Liver (tissue), 8 donors: ENCODE measurements at regions not wholly inside any gene's neighbourhood (a gene's known extent, or its start where the extent isn't known, plus 50 kb on each side); places are given as distances from the start of the nearest gene placed in this dataset.
"Not testable (repeated sequence)": the region's sequence is repeated elsewhere in the genome, so short reads cannot be mapped to it uniquely, and the experiment has no call there.

ENCODE experiments used
- DNase-seq: peaks from one replicate; pipeline ENCODE4 v3.0.0-alpha.2; 2017; ENCODE audit warnings: low spot score
- H3K27ac ChIP-seq, 2 donors: one replicate each; pipeline ENCODE4 v1.7.0; 2013; ENCODE audit warnings: inconsistent platforms in 2 of 2, low read length in 2 of 2, control low read depth in 1 of 2, low read depth in 1 of 2, mild to moderate bottlenecking in 1 of 2
- H3K27me3 ChIP-seq, 4 donors: one replicate each; pipeline versions ENCODE4 v1.6.1 to v1.7.0; 2013; ENCODE audit warnings: low read length in 3 of 4, inconsistent platforms in 1 of 4, mild to moderate bottlenecking in 1 of 4, moderate library complexity in 1 of 4; ENCODE audit not compliant: control insufficient read depth in 4 of 4, insufficient read depth in 4 of 4
- H3K36me3 ChIP-seq, 4 donors: one replicate each; pipeline versions ENCODE4 v1.6.1 to v1.7.0; 2013; ENCODE audit warnings: low read length in 3 of 4, mild to moderate bottlenecking in 3 of 4, low read depth in 1 of 4, moderate library complexity in 1 of 4; ENCODE audit not compliant: control insufficient read depth in 4 of 4, insufficient read depth in 3 of 4
- H3K4me1 ChIP-seq, 4 donors: one replicate each; pipeline versions ENCODE4 v1.6.1 to v1.7.0; 2013; ENCODE audit warnings: low read length in 3 of 4, mild to moderate bottlenecking in 3 of 4, moderate library complexity in 1 of 4; ENCODE audit not compliant: control insufficient read depth in 4 of 4, insufficient read depth in 4 of 4
- H3K4me3 ChIP-seq, 3 donors: one replicate each; pipeline versions ENCODE4 v1.6.1 to v1.7.0; 2013; ENCODE audit warnings: low read length in 3 of 3, control low read depth in 1 of 3, low read depth in 1 of 3, mild to moderate bottlenecking in 1 of 3
- H3K9ac ChIP-seq, 2 donors: one replicate each; pipeline ENCODE4 v1.7.0; 2013; ENCODE audit warnings: low read length in 2 of 2, mild to moderate bottlenecking in 2 of 2, moderate library complexity in 2 of 2, control low read depth in 1 of 2, low read depth in 1 of 2
- H3K9me3 ChIP-seq, 4 donors: one replicate each; pipeline versions ENCODE4 v1.6.1 to v1.7.0; 2013; ENCODE audit warnings: low read length in 3 of 4; ENCODE audit not compliant: control insufficient read depth in 4 of 4
- CTCF ChIP-seq: fragments of 150-350 bp; IDR thresholded peaks from 2 replicates; pipeline ENCODE4 v1.5.1; 2017; ENCODE audit warnings: improper control_type of control experiment, low read depth, low read length; ENCODE audit not compliant: missing input control
- EGR1 ChIP-seq, 2 donors: IDR thresholded peaks; 2 replicates each; pipeline ENCODE4 v1.6.1; 2016 to 2018; ENCODE audit warnings: antibody characterized with exemption in 2 of 2, low read depth in 2 of 2
- FOXA1 ChIP-seq: IDR thresholded peaks from 2 replicates; pipeline ENCODE4 v1.6.1; 2016; ENCODE audit warnings: antibody characterized with exemption
- FOXA2 ChIP-seq: IDR thresholded peaks from 2 replicates; pipeline ENCODE4 v1.6.1; 2016; ENCODE audit warnings: antibody characterized with exemption
- HNF4A ChIP-seq, 2 donors: conservative IDR thresholded peaks; 2 replicates each; pipeline ENCODE4 v1.6.1; 2016; ENCODE audit warnings: antibody characterized with exemption in 2 of 2, mild to moderate bottlenecking in 2 of 2
- HNF4G ChIP-seq: IDR thresholded peaks from 2 replicates; pipeline ENCODE4 v1.6.1; 2016; ENCODE audit warnings: antibody characterized with exemption
- JUND ChIP-seq, 2 donors: IDR thresholded peaks; 2 replicates each; pipeline ENCODE4 v1.6.1; 2016; ENCODE audit warnings: antibody characterized with exemption in 2 of 2
- MAX ChIP-seq: IDR thresholded peaks from 2 replicates; pipeline ENCODE4 v1.6.1; 2016; ENCODE audit warnings: antibody characterized with exemption
- NR2F2 ChIP-seq: IDR thresholded peaks from 2 replicates; pipeline ENCODE4 v1.6.1; 2016; ENCODE audit warnings: antibody characterized with exemption
- RAD21 ChIP-seq, 2 donors: IDR thresholded peaks; 2 replicates each; pipeline ENCODE4 v1.6.1; 2016; ENCODE audit warnings: antibody characterized with exemption in 2 of 2, mild to moderate bottlenecking in 2 of 2
- SP1 ChIP-seq: IDR thresholded peaks from 2 replicates; pipeline ENCODE4 v1.6.1; 2018; ENCODE audit warnings: antibody characterized with exemption, mild to moderate bottlenecking
- TAF1 ChIP-seq: conservative IDR thresholded peaks from 2 replicates; pipeline ENCODE4 v1.6.1; 2016; ENCODE audit warnings: antibody characterized with exemption, mild to moderate bottlenecking
- ZBTB33 ChIP-seq: IDR thresholded peaks from 2 replicates; pipeline ENCODE4 v1.6.1; 2016; ENCODE audit warnings: antibody characterized with exemption
- WGBS: extraction: QIAGEN DNeasy Blood & Tissue Kit; methylation state at CpG from one replicate; pipeline ENCODE4 v1.1.7; 2013; 5-methylcytosine and 5-hydroxymethylcytosine counted together
- donor health status: healthy.
- donor health status: healthy.
- donor health status: healthy.
- donor health status: healthy.
- donor health status: healthy.

- no peak overlapping the region for H3K4me3 ChIP-seq
- H3K9ac ChIP-seq = no peak overlapping the region
- no peaks in the 10 kb centered on the region for H3K4me1 ChIP-seq
- DNase-seq = no peak
- no peak overlapping the region for H3K27ac ChIP-seq
- H3K27me3 ChIP-seq = no peaks in the 10 kb centered on the region
- 53% methylated on average over 7 of the region's 7 CpGs for WGBS
- no peak for TF ChIP-seq TAF1
- TF ChIP-seq EGR1 (IDR thresholded peaks at IDR 0.05; ENCODE audit: low read depth in 2 of 2) = no peak
- TF ChIP-seq JUND (IDR thresholded peaks at IDR 0.05) = no peak
- no peak for TF ChIP-seq HNF4A (conservative IDR thresholded peaks at IDR 0.05)
- TF ChIP-seq NR2F2 = no peak
- TF ChIP-seq MAX = no peak
- no peak for TF ChIP-seq FOXA1
- no peak for TF ChIP-seq ZBTB33
- TF ChIP-seq HNF4G = no peak
- no peak for TF ChIP-seq FOXA2
- TF ChIP-seq SP1 = no peak
- no peaks in the 10 kb centered on the region for H3K36me3 ChIP-seq
- H3K9me3 ChIP-seq = no peaks in the 10 kb centered on the region
These were observed 84.6 kb downstream of the MYL12B start for GRCh38 chr18:3346487-3346886.

- TF ChIP-seq CTCF = no peak
- no peak for TF ChIP-seq ZBTB33
- no peak overlapping the region for H3K27ac ChIP-seq
- H3K4me1 ChIP-seq = no peaks in the 10 kb centered on the region
- H3K9ac ChIP-seq = no peak overlapping the region
- no peak overlapping the region for H3K4me3 ChIP-seq
- DNase-seq = no peak
- over 99% methylated on average over 2 of the region's 2 CpGs for WGBS
- H3K27me3 ChIP-seq = no peaks in the 10 kb centered on the region
- no peaks in the 10 kb centered on the region for H3K9me3 ChIP-seq
- no peaks in the 10 kb centered on the region for H3K36me3 ChIP-seq
These were observed 85.4 kb downstream of the MYL12B start for GRCh38 chr18:3347286-3347803.

- no peaks in the 10 kb centered on the region for H3K36me3 ChIP-seq
- H3K4me3 ChIP-seq = no peak overlapping the region
- DNase-seq = no peak
- H3K9ac ChIP-seq = no peak overlapping the region
- TF ChIP-seq RAD21 (IDR thresholded peaks at IDR 0.05) = no peak
- no peak for TF ChIP-seq SP1
- no peak for TF ChIP-seq JUND (IDR thresholded peaks at IDR 0.05)
- no peaks in the 10 kb centered on the region for H3K9me3 ChIP-seq
- no peak overlapping the region for H3K27ac ChIP-seq
- 98% methylated on average over 1 of the region's 1 CpG for WGBS
- H3K4me1 ChIP-seq = no peaks in the 10 kb centered on the region
- H3K27me3 ChIP-seq = no peaks in the 10 kb centered on the region
These were observed 86.2 kb downstream of the MYL12B start for GRCh38 chr18:3348176-3348575.

- not testable (repeated sequence) for H3K27ac ChIP-seq, DNase-seq, H3K27me3 ChIP-seq, H3K4me1 ChIP-seq, H3K9me3 ChIP-seq, H3K36me3 ChIP-seq, H3K9ac ChIP-seq, H3K4me3 ChIP-seq
- 97% methylated on average over 25 of the region's 25 CpGs for WGBS
These were observed 87.3 kb downstream of the MYL12B start for GRCh38 chr18:3349046-3349841.
